ENCODE measurements at regions not wholly inside any gene's neighbourhood (a gene's known extent, or its start where the extent isn't known, plus 50 kb on each side); places are given as distances from the start of the nearest gene placed in this dataset.
A peak's percentile ranks its signal among the peaks of the same experiment; 100 is the strongest.

DNA sequence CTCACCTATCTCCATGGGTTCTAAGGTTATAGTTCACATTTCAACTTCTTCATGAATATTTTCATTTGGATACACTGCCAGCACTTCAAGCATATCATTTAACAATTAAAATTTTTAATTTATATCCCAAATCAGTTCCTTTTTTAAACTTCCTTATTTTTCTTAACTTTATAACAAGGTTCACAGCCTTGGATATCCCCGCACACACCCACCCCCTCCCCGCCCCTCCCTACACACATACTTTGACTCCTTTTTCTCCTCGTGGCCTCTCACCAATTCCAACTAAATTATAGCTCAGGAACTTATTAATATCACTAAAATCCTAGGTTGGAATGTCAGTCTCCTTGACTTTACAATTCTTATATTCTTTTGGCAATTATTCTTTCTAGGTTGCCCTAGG lies 163.6 kb upstream of the SETBP1 start:
- Histone ChIP-seq H4K20me1 (ENCODE audit: control insufficient read depth, extremely low read depth, insufficient read depth, low read length) (no peaks in the 10 kb centered on the region), H3K79me2 (ENCODE audit: control insufficient read depth, insufficient read depth, low read length) (no peaks in the 10 kb centered on the region), H3K9me3 (ENCODE audit: control insufficient read depth, insufficient read depth, low read depth, low read length) (no peaks in the 10 kb centered on the region), H3K27me3 (ENCODE audit: control insufficient read depth, insufficient read depth, low read length) (no peaks in the 10 kb centered on the region), H3K36me3 (ENCODE audit: control insufficient read depth, insufficient read depth, low read length) (no peaks in the 10 kb centered on the region), H2AFZ (ENCODE audit: low read length) (no peak overlapping the region), H3K4me1 (ENCODE audit: control insufficient read depth, extremely low read depth, insufficient read depth, low read length) (no peaks in the 10 kb centered on the region), H3K27ac (ENCODE audit: insufficient read depth, low read length) (no peak overlapping the region), H3K9ac (ENCODE audit: insufficient read depth, low read length) (no peak overlapping the region), H3K4me2 (ENCODE audit: extremely low read depth, insufficient read depth, low read length) (no peak overlapping the region), H3K4me3 (replicated peaks in 1 of 4; ENCODE audit: control extremely low read depth in 1 of 4, insufficient read depth in 1 of 4, low read depth in 3 of 4, low read length in 4 of 4) (no peak overlapping the region)
- TF ChIP-seq EZH2 (IDR thresholded peaks at IDR 0.05; ENCODE audit: low read length, missing control alignments): no peak
- TF ChIP-seq, protein P1, sequence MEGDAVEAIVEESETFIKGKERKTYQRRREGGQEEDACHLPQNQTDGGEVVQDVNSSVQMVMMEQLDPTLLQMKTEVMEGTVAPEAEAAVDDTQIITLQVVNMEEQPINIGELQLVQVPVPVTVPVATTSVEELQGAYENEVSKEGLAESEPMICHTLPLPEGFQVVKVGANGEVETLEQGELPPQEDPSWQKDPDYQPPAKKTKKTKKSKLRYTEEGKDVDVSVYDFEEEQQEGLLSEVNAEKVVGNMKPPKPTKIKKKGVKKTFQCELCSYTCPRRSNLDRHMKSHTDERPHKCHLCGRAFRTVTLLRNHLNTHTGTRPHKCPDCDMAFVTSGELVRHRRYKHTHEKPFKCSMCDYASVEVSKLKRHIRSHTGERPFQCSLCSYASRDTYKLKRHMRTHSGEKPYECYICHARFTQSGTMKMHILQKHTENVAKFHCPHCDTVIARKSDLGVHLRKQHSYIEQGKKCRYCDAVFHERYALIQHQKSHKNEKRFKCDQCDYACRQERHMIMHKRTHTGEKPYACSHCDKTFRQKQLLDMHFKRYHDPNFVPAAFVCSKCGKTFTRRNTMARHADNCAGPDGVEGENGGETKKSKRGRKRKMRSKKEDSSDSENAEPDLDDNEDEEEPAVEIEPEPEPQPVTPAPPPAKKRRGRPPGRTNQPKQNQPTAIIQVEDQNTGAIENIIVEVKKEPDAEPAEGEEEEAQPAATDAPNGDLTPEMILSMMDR (conservative IDR thresholded peaks at IDR 0.05 in 1 of 2, IDR thresholded peaks at IDR 0.05 in 1 of 2; ENCODE audit: low read depth in 1 of 2, low read length in 2 of 2): no peak
- DNase-seq (ENCODE audit: low read depth in 2 of 2): no peak

DNA sequence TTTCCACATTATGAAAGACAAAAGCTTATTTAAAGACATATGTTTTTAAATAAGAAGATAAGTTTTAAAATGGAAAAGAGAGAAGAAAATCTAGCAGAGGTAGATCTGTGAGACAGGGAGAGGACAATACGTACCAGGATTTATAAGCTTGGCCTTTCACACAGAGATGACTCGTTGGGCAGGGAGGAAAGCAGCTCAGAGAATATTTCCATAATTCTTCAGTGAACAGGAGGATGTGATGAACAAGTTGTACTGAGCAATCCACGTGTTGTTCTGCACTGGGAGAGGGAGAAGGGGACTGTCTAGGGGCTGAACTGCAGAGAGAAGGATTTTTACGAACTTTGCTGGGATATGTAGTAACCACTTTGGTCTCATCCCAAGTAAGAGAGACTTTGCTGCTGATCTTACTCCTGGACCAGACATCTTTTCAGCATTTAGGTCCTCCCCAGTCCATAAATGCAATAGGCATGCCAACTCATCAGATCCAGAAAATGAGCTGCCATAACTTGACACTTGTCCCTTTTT lies 162.5 kb upstream of the SETBP1 start:
- Histone ChIP-seq H3K4me2 (ENCODE audit: extremely low read depth, insufficient read depth, low read length) (no peak overlapping the region), H3K27ac (ENCODE audit: insufficient read depth, low read length) (no peak overlapping the region)

DNA sequence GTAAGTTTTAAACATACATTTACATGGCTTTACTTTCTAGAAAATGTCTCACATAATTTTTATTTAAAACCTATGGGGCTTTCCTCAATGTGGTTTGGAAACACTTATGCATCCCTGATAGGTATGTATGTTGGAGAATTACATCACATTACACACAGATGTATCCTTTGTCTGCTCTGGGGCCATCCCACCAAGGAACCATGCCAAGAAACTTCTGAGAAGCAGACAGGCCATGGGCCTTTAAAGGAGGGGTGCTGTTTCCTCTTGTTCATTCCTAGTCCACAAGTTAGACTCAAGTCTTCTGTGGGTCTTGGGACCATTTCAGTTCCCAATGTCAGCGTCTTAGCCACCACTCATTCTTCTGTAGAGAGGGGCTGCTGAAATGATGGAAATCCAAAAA lies 162.0 kb upstream of the SETBP1 start:
- peak in 1 of 2 donors; percentile 49 for DNase-seq (ENCODE audit: low read depth in 2 of 2)
- H3K79me2 ChIP-seq (ENCODE audit: control insufficient read depth, insufficient read depth, low read length): no peaks in the 10 kb centered on the region
- no peaks in the 10 kb centered on the region for H3K9me3 ChIP-seq (ENCODE audit: control insufficient read depth, insufficient read depth, low read depth, low read length)
- H3K4me2 ChIP-seq (ENCODE audit: extremely low read depth, insufficient read depth, low read length): no peak overlapping the region
- no peaks in the 10 kb centered on the region for H3K4me1 ChIP-seq (ENCODE audit: control insufficient read depth, extremely low read depth, insufficient read depth, low read length)
- H2AFZ ChIP-seq (ENCODE audit: low read length): no peak overlapping the region
- no peaks in the 10 kb centered on the region for H4K20me1 ChIP-seq (ENCODE audit: control insufficient read depth, extremely low read depth, insufficient read depth, low read length)
- no peak overlapping the region for H3K9ac ChIP-seq (ENCODE audit: insufficient read depth, low read length)
- no peaks in the 10 kb centered on the region for H3K36me3 ChIP-seq (ENCODE audit: control insufficient read depth, insufficient read depth, low read length)
- no peaks in the 10 kb centered on the region for H3K27me3 ChIP-seq (ENCODE audit: control insufficient read depth, insufficient read depth, low read length)
- no peak overlapping the region for H3K4me3 ChIP-seq (replicated peaks in 1 of 4; ENCODE audit: control extremely low read depth in 1 of 4, insufficient read depth in 1 of 4, low read depth in 3 of 4, low read length in 4 of 4)
- TF ChIP-seq, protein P1 (conservative IDR thresholded peaks at IDR 0.05 in 1 of 2, IDR thresholded peaks at IDR 0.05 in 1 of 2; ENCODE audit: low read depth in 1 of 2, low read length in 2 of 2): no peak
- TF ChIP-seq EZH2 (IDR thresholded peaks at IDR 0.05; ENCODE audit: low read length, missing control alignments): no peak
- H3K27ac ChIP-seq (ENCODE audit: insufficient read depth, low read length): no peak overlapping the region

More for the DNA sequence above, 162.5 kb upstream of the SETBP1 start:
- no peaks in the 10 kb centered on the region for H3K79me2 ChIP-seq (ENCODE audit: control insufficient read depth, insufficient read depth, low read length)
- H4K20me1 ChIP-seq (ENCODE audit: control insufficient read depth, extremely low read depth, insufficient read depth, low read length): no peaks in the 10 kb centered on the region
- H3K9ac ChIP-seq (ENCODE audit: insufficient read depth, low read length): no peak overlapping the region
- H3K4me3 ChIP-seq (replicated peaks in 1 of 4; ENCODE audit: control extremely low read depth in 1 of 4, insufficient read depth in 1 of 4, low read depth in 3 of 4, low read length in 4 of 4): no peak overlapping the region
- no peaks in the 10 kb centered on the region for H3K36me3 ChIP-seq (ENCODE audit: control insufficient read depth, insufficient read depth, low read length)
- no peak for TF ChIP-seq EZH2 (IDR thresholded peaks at IDR 0.05; ENCODE audit: low read length, missing control alignments)
- TF ChIP-seq, protein P1 (conservative IDR thresholded peaks at IDR 0.05 in 1 of 2, IDR thresholded peaks at IDR 0.05 in 1 of 2; ENCODE audit: low read depth in 1 of 2, low read length in 2 of 2): no peak
- H3K4me1 ChIP-seq (ENCODE audit: control insufficient read depth, extremely low read depth, insufficient read depth, low read length): no peaks in the 10 kb centered on the region
- no peak overlapping the region for H2AFZ ChIP-seq (ENCODE audit: low read length)
- H3K9me3 ChIP-seq (ENCODE audit: control insufficient read depth, insufficient read depth, low read depth, low read length): no peaks in the 10 kb centered on the region
- DNase-seq (ENCODE audit: low read depth in 2 of 2): peak; percentile 16 to 31
- no peaks in the 10 kb centered on the region for H3K27me3 ChIP-seq (ENCODE audit: control insufficient read depth, insufficient read depth, low read length)
